ENCODE measurements at regions not wholly inside any gene's neighbourhood (a gene's known extent, or its start where the extent isn't known, plus 50 kb on each side); places are given as distances from the start of the nearest gene placed in this dataset.

- H3K4me3 ChIP-seq (ENCODE audit: low read depth, low read length) = no peak overlapping the region
- no peak for DNase-seq (ENCODE audit: low read depth)
- TF ChIP-seq, protein P1, sequence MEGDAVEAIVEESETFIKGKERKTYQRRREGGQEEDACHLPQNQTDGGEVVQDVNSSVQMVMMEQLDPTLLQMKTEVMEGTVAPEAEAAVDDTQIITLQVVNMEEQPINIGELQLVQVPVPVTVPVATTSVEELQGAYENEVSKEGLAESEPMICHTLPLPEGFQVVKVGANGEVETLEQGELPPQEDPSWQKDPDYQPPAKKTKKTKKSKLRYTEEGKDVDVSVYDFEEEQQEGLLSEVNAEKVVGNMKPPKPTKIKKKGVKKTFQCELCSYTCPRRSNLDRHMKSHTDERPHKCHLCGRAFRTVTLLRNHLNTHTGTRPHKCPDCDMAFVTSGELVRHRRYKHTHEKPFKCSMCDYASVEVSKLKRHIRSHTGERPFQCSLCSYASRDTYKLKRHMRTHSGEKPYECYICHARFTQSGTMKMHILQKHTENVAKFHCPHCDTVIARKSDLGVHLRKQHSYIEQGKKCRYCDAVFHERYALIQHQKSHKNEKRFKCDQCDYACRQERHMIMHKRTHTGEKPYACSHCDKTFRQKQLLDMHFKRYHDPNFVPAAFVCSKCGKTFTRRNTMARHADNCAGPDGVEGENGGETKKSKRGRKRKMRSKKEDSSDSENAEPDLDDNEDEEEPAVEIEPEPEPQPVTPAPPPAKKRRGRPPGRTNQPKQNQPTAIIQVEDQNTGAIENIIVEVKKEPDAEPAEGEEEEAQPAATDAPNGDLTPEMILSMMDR (IDR thresholded peaks at IDR 0.05; ENCODE audit: control insufficient read depth, extremely low read depth, insufficient read depth) = no peak
Observed at GRCh38 chr2:12177455-12178288, 431.2 kb downstream of the LPIN1 start.

- H3K4me3 ChIP-seq (ENCODE audit: low read depth, low read length) = no peak overlapping the region
- no peak for DNase-seq (ENCODE audit: low read depth)
- TF ChIP-seq, protein P1 (IDR thresholded peaks at IDR 0.05; ENCODE audit: control insufficient read depth, extremely low read depth, insufficient read depth) = no peak
Observed at GRCh38 chr2:12178289-12179080, 432.1 kb downstream of the LPIN1 start.

GRCh38 chr2:12180031-12180430, 433.6 kb downstream of the LPIN1 start:
- no peak for DNase-seq (ENCODE audit: low read depth)
- TF ChIP-seq, protein P1 (IDR thresholded peaks at IDR 0.05; ENCODE audit: control insufficient read depth, extremely low read depth, insufficient read depth) = no peak
- no peak overlapping the region for H3K4me3 ChIP-seq (ENCODE audit: low read depth, low read length)

- H3K4me3 ChIP-seq (ENCODE audit: low read depth, low read length) = no peak overlapping the region
- TF ChIP-seq, protein P1 (IDR thresholded peaks at IDR 0.05; ENCODE audit: control insufficient read depth, extremely low read depth, insufficient read depth) = no peak
- DNase-seq (ENCODE audit: low read depth) = no peak
Observed at GRCh38 chr2:12183032-12183645, 436.7 kb downstream of the LPIN1 start.

DNA sequence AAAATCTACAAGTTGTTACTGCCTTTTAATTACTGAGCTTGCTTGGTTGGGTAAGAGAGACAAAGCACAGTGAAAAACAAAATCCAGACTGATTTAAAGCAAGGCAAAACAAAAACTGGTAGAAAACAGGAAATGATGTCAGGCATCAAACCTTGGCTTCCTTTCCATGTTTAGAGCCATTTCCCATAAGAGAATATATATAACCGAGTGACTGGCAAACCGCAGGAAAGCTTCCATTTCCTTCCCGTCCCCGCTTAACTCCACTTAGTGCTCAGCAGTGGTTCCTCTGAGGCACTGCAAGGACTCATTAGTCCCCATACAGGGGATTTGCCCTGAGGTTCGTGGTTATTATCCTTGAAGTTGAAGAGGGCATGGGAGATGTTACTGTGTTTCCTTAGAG, 446.3 kb downstream of the LPIN1 start:
- no peak for DNase-seq (ENCODE audit: low read depth)
- TF ChIP-seq, protein P1 (IDR thresholded peaks at IDR 0.05; ENCODE audit: control insufficient read depth, extremely low read depth, insufficient read depth) = no peak
- H3K4me3 ChIP-seq (ENCODE audit: low read depth, low read length) = no peak overlapping the region

DNA sequence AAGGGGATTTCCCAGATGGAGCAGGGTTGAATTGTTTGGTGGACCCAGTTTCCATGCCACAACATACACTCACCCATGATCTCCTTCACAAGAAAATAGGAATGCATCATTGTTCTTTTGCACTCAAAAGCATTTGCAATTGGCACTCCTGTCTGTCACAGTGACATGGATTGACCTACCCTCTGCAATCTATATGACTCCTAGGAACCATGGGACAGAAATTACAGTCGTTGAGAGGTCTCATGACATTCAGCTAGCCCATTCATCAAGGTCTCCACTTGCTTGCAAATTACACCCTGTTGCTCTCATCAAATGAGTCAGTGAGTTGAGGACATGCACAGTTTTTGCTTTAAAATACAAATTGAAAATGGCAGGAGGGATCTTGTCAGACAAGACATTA, 448.5 kb downstream of the LPIN1 start:
- DNase-seq (ENCODE audit: low read depth) = no peak
- no peak overlapping the region for H3K4me3 ChIP-seq (ENCODE audit: low read depth, low read length)
- TF ChIP-seq, protein P1 (IDR thresholded peaks at IDR 0.05; ENCODE audit: control insufficient read depth, extremely low read depth, insufficient read depth) = no peak

Measured in LNCaP clone FGC (cell line).